ENCODE measurements at regions not wholly inside any gene's neighbourhood (a gene's known extent, or its start where the extent isn't known, plus 50 kb on each side); places are given as distances from the start of the nearest gene placed in this dataset.

DNA sequence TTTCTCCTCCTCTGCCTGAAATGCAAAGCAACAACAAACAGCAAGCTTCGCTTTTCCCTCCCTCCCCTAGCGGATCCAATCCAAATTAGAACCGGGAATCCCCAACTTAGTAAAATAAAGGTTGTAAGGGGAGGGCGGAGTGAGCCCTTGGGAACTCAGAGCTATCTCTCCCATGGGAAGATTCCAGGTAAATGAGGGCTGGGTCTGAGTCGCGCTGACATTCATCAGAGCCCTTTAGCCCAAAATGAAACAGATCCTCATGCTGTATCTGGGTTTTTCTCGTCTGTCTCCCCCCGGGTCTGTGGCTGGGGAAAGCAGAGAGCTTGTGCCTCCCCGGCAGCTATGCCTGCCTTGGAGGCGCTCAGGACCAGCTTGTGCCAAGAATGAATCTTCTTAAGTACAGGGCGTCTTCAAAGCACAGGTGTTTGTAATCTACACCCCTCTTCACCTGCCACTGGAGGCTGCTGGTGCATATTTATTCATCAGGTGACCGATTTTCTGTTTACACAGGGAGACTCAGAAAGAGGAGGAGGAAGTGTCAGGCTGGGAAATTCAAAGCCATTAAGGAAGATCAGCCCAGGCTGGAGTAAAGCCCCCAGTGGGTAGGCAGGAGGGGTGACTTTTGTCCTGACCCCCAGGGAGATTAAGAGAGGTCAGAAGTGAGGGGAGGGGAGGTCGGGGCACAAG is 55.0 kb upstream of the GSE1 start:
- TF ChIP-seq EZH2 (IDR thresholded peaks at IDR 0.05) (no peak), FOXP2 (optimal IDR thresholded peaks at IDR 0.05; ENCODE audit: control extremely low read depth, extremely low read length, insufficient read depth) (no peak), POLR2AphosphoS5 (IDR thresholded peaks at IDR 0.05; ENCODE audit: borderline replicate concordance, low read depth, low read length) (no peak)
- no peaks in the 10 kb centered on the region for H3K36me3 ChIP-seq (ENCODE audit: insufficient read depth, low read length)
- no peak overlapping the region for H3K9ac ChIP-seq (ENCODE audit: insufficient read length)
- H3K27ac ChIP-seq = no peak overlapping the region
- H3K9me3 ChIP-seq (ENCODE audit: low read depth, low read length) = no peaks in the 10 kb centered on the region
- no peak for DNase-seq (ENCODE audit: low read depth, low spot score)
- H3K4me3 ChIP-seq = peak overlapping the region; percentile 78; the same call in 1 of the 2 replicates

DNA sequence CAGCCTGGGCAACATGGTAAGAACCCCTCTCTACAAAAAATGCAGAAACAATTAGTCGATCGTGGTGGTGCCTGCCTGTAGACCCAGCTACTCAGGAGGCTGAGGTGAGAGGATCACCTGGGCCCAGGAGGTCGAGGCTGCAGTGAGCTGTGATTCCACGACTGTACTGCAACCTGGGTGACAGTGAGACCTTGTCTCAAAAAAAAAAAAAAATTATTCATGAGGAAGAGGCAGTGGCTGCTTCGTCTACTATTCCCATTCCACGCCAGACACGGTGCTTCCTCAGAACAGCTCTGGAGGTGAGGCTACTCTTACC is 52.2 kb upstream of the GSE1 start:
- Histone ChIP-seq H3K27ac (no peak overlapping the region), H3K9me3 (ENCODE audit: low read depth, low read length) (no peaks in the 10 kb centered on the region), H3K36me3 (ENCODE audit: insufficient read depth, low read length) (no peaks in the 10 kb centered on the region), H3K4me3 (no peak overlapping the region), H3K9ac (ENCODE audit: insufficient read length) (no peak overlapping the region)
- DNase-seq (ENCODE audit: low read depth, low spot score) = no peak
- TF ChIP-seq POLR2AphosphoS5 (IDR thresholded peaks at IDR 0.05; ENCODE audit: borderline replicate concordance, low read depth, low read length) = no peak
- TF ChIP-seq EZH2 (IDR thresholded peaks at IDR 0.05) = no peak
- no peak for TF ChIP-seq FOXP2 (optimal IDR thresholded peaks at IDR 0.05; ENCODE audit: control extremely low read depth, extremely low read length, insufficient read depth)

DNA sequence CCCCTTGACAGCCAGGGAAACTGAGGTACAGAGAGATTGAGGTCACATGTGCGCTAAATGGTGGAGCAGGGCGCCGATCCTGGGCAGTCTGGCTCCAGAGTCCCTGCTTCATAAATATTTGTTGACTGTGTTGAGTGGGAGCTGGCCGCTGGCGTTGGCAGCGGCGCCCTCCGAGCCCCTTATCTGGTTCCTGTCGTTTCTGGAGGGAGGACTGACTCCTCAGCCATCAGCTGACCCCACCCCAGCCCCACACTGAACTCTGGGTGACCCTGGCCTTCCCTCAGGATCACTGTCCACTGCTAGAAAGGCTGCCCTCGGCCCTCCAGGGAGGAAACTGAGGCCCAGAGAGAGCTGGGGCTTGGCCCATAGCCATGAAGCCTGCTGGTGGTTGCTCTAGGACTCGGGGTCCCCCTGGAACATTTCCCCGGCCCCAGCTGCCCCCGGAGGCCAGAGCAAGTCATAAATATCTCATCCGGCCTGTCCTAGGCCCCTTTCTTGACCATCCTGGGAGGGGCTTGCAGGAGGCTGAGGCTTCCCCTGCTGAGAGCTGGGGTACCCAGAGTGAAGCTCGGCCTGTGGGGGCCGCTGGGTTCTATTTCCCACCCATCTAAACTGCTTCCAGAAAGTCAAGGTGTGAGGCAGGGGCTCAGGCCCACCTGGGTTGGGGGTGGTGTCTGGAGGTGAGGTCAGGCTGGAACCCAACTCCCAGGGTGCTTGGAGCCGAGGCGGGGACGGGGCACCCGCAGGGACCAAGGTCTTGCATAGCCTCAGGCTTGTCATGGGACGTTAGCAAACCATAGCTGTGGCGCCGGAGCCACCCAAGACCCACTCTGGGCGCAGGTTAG is 51.7 kb upstream of the GSE1 start:
- Histone ChIP-seq H3K9ac (ENCODE audit: insufficient read length) (no peak overlapping the region), H3K36me3 (ENCODE audit: insufficient read depth, low read length) (no peaks in the 10 kb centered on the region), H3K4me3 (no peak overlapping the region), H3K9me3 (ENCODE audit: low read depth, low read length) (no peaks in the 10 kb centered on the region), H3K27ac (no peak overlapping the region)
- TF ChIP-seq POLR2AphosphoS5 (IDR thresholded peaks at IDR 0.05; ENCODE audit: borderline replicate concordance, low read depth, low read length) (no peak), FOXP2 (optimal IDR thresholded peaks at IDR 0.05; ENCODE audit: control extremely low read depth, extremely low read length, insufficient read depth) (no peak), EZH2 (IDR thresholded peaks at IDR 0.05) (no peak)
- DNase-seq (ENCODE audit: low read depth, low spot score) = no peak

DNA sequence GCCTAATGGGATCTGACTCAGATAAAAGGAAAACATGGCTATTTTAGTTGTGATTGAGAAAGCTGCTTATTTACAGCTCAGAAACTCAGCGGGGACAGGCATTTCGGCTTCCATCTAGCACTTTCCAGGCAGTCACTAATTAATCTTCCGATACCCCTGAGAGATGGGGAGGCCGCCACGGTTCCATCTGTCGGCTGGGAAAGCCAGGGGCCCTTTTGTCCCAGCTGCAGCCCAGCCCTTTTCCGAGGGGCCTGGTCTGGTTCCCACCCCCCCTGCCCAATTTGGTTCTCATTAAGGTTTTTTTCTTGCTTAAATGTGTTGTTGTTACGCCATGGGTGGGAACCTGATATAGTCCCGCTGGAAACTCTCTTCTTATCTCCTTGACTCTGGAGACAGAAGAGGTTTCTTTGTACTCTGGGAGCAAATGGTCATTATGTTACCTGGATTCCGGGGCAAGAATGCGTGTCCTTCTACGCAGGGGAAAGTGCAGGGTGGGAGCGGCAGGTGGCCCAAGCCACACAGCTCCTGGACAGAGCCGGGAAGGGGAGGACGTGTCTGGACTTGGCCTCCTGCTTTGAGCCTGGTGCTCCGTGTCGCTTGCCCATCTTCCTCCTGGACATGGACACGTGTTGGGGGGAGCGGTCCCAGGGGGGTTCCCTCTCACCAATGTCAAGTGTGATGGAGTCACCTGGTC is 50.9 kb upstream of the GSE1 start:
- Histone ChIP-seq H3K36me3 (ENCODE audit: insufficient read depth, low read length) (no peaks in the 10 kb centered on the region), H3K4me3 (no peak overlapping the region), H3K9ac (ENCODE audit: insufficient read length) (no peak overlapping the region), H3K27ac (no peak overlapping the region), H3K9me3 (ENCODE audit: low read depth, low read length) (no peaks in the 10 kb centered on the region)
- TF ChIP-seq FOXP2 (optimal IDR thresholded peaks at IDR 0.05; ENCODE audit: control extremely low read depth, extremely low read length, insufficient read depth) (no peak), EZH2 (IDR thresholded peaks at IDR 0.05) (no peak), POLR2AphosphoS5 (IDR thresholded peaks at IDR 0.05; ENCODE audit: borderline replicate concordance, low read depth, low read length) (no peak)
- DNase-seq (ENCODE audit: low read depth, low spot score) = no peak

DNA sequence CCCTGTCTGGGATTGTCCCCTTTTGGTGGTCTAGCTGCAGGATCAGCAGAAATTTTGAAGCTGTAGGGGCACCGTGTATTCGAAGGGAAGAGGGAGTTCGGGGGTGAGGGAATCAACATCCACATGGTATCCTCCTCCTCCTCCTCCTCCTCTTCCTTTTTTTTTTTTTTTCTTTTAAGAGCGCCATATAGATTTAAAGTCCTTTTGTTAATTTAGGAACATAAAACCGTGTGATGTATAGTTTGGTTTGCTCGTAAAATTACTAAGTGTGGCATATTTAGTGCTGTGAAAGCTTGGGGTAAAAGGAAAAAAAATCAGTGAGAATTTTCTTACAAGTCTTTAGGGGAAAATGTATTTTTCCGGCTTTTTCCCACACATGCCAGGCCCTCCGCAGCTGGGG is 50.1 kb upstream of the GSE1 start:
- H3K36me3 ChIP-seq (ENCODE audit: insufficient read depth, low read length) = no peaks in the 10 kb centered on the region
- H3K9ac ChIP-seq (ENCODE audit: insufficient read length) = no peak overlapping the region
- H3K4me3 ChIP-seq = no peak overlapping the region
- DNase-seq (ENCODE audit: low read depth, low spot score) = no peak
- TF ChIP-seq EZH2 (IDR thresholded peaks at IDR 0.05) (no peak), FOXP2 (optimal IDR thresholded peaks at IDR 0.05; ENCODE audit: control extremely low read depth, extremely low read length, insufficient read depth) (no peak), POLR2AphosphoS5 (IDR thresholded peaks at IDR 0.05; ENCODE audit: borderline replicate concordance, low read depth, low read length) (no peak)
- no peaks in the 10 kb centered on the region for H3K9me3 ChIP-seq (ENCODE audit: low read depth, low read length)
- H3K27ac ChIP-seq = no peak overlapping the region
